ENCODE measurements at regions not wholly inside any gene's neighbourhood (a gene's known extent, or its start where the extent isn't known, plus 50 kb on each side); places are given as distances from the start of the nearest gene placed in this dataset.

- TF ChIP-seq POLR2AphosphoS5 (IDR thresholded peaks at IDR 0.05; ENCODE audit: insufficient read depth, low read depth, low read length) = no peak
- no peak for TF ChIP-seq CTCF (IDR thresholded peaks at IDR 0.05; ENCODE audit: extremely low read depth in 1 of 2, insufficient read depth in 1 of 2, low read depth in 1 of 2, low read length in 2 of 2)
- no peak for TF ChIP-seq EZH2 (IDR thresholded peaks at IDR 0.05; ENCODE audit: borderline replicate concordance, low read depth, low read length, severe bottlenecking)
- no peak for TF ChIP-seq POLR2A (IDR thresholded peaks at IDR 0.05; ENCODE audit: low read depth, low read length)
- TF ChIP-seq MYC (IDR thresholded peaks at IDR 0.05; ENCODE audit: low read depth, low read length) = no peak
- TF ChIP-seq JUN (IDR thresholded peaks at IDR 0.05; ENCODE audit: borderline replicate concordance, insufficient read depth, insufficient read length, low read depth) = no peak
- TF ChIP-seq MAX (IDR thresholded peaks at IDR 0.05; ENCODE audit: insufficient read depth, insufficient read length) = no peak
- no peak for TF ChIP-seq GATA2 (IDR thresholded peaks at IDR 0.05; ENCODE audit: insufficient read depth, insufficient read length, low read depth, low read length)
- no peak for TF ChIP-seq FOS (IDR thresholded peaks at IDR 0.05; ENCODE audit: borderline replicate concordance, insufficient read depth, low read length)
Observed at GRCh38 chr4:126202226-126202625, 887.5 kb downstream of the FAT4 start.
